DMS 273 treated with DMSO at 0.1 percent for 48 hours (cell line): ENCODE measurements at regions not wholly inside any gene's neighbourhood (a gene's known extent, or its start where the extent isn't known, plus 50 kb on each side); places are given as distances from the start of the nearest gene placed in this dataset.

Source experiments
- DNase-seq: peaks from one replicate; lab custom pipeline; 2025; lab: John Stamatoyannopoulos, UW

GRCh38 chr18:78113136-78113939 lies 863.7 kb downstream of the GALR1 start:
- no peak for DNase-seq

DNA sequence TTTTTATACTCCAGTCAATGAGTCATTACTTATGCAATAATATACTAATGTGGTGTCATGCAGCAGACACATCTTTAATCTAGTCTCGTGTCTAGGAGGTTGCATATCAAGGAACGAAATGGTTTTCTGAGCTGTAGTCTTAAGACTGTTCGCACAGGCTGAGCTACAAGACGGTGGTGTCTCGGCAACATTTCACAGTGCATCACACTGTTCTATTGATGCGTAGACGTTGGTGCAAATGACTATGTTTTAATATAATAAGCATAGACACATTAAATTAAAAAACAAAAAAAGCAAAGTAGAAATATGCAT lies 864.2 kb downstream of the GALR1 start:
- no peak for DNase-seq

DNA sequence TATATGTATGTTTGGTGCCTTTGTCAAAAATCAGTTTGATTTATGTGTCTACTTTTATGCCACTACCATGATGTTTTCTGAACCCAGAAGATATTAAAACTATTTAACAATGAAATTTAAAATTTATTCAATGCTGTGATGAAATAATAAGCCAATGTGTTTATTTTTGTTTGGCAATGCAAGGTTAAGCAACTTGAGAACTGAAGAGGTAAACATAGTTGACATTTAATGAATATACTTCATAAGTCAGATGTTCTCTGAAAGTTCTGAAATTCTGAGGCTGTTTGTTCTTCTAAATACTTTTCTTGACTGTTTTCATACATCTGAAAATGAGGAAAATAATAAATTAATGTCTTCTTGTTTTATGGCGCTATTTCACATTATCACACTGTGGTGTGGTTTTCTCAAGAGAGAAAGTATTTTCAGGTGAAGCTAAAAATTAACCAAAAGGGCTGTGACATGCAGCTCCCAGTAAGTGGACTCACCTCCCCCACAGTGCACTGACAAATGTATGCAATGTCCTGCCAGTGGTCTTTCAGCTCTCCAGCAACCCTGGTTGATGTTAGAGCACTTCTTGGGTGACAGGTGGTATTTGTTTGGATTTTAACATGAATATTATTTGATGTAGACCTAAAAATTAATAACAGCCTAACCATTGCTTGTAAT lies 863.6 kb upstream of the SALL3 start:
- DNase-seq = no peak

GRCh38 chr18:78123144-78123909 lies 856.3 kb upstream of the SALL3 start:
- DNase-seq = no peak

DNA sequence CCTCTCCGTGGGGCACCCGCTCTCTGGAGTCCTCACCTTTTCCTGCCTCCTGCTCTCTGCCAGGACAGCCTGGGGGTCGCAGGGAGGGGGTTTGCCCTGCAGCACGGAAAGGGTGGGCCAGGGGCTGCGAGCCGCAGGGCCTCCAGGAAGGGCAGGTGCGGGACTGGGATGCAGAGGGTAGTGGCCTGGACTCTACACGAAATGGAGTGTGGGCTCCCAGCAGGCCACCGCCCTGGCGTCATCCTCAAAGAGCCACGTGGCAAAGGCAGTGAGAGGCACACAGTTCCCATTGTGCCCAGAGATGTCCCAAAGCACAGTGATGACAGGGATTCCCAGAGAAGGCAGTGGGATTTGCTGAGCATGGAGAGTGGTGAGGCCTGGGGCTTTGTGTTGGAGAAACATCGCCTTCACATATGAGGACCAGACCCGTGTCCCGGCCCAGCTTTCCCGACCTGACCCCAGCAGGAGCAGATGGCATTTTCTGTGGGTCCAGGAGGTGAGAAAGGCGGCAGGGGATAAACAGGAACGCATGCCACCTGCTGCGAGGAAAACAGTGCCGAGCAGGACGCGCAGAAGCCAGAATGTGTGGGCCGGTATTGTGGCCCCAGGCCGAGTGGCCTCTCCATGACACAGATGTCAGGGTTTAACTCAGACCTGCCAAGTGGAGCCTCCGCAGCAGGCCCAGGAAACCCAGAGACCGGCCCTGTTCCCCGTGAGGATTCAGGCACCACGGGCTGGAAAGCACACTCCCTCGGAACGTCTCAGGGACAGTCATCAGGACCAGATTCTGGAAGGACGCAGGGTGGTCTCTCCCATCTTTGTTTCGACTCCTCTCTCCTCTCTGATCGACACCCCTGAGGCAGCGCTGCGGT lies 855.5 kb upstream of the SALL3 start:
- no peak for DNase-seq

DNA sequence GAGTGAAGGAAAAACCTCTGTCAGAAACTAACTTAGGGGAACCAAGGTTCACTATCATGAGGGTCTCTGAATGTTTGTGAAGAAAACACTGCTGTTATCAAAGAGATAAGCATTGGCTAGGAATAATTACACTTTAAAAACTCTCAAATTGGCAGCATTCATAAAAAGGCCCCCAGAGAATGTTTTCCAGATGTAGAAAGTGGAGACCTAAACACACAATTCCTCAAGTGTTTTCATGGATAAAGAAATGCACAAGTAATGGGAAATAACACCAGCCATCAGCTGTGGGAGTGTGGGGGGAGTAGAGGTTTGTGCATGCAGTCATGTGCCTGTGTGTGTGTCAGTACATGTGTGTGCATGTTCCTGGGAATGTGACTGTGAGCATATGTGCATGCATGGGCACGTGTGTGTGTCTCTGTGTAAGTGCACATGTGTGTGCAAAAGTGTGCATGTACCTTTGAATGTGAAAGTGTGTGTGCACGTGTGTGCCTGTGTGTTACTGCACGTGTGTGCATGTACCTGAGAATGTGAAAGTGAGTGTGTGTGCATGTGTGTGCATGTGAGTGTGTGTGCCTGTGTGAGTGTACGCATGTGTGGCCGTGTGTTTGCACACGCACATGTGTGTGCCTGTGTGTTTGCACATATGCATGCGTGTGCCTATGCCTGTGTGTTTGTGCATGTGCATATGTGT lies 854.3 kb upstream of the SALL3 start:
- no peak for DNase-seq

- DNase-seq = no peak
These were observed 853.5 kb upstream of the SALL3 start for GRCh38 chr18:78126106-78126505.

GRCh38 chr18:78126536-78126935 lies 853.1 kb upstream of the SALL3 start:
- DNase-seq = no peak

- no peak for DNase-seq
These were observed 852.6 kb upstream of the SALL3 start for GRCh38 chr18:78127041-78127440.

DNA sequence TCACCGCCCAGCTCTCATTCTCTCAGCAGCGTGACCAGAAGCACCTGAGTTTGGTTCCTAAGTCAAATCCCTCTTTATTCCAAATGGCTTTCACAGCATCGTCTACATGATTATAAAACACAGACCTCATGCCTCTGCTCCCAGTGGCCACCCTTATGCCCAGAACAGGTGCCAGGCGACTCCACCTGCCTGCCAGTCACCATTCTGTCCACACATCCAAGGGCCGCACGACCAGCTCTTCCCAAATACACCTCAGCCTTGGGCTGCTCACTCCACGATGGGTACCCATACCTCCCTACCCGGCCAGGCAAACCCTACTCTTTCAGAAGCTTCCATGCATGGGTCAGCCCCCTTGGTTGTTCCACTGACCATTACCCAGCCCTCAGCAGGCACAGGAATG lies 851.6 kb upstream of the SALL3 start:
- no peak for DNase-seq

- DNase-seq = no peak
These were observed 850.4 kb upstream of the SALL3 start for GRCh38 chr18:78129260-78129659.

DNA sequence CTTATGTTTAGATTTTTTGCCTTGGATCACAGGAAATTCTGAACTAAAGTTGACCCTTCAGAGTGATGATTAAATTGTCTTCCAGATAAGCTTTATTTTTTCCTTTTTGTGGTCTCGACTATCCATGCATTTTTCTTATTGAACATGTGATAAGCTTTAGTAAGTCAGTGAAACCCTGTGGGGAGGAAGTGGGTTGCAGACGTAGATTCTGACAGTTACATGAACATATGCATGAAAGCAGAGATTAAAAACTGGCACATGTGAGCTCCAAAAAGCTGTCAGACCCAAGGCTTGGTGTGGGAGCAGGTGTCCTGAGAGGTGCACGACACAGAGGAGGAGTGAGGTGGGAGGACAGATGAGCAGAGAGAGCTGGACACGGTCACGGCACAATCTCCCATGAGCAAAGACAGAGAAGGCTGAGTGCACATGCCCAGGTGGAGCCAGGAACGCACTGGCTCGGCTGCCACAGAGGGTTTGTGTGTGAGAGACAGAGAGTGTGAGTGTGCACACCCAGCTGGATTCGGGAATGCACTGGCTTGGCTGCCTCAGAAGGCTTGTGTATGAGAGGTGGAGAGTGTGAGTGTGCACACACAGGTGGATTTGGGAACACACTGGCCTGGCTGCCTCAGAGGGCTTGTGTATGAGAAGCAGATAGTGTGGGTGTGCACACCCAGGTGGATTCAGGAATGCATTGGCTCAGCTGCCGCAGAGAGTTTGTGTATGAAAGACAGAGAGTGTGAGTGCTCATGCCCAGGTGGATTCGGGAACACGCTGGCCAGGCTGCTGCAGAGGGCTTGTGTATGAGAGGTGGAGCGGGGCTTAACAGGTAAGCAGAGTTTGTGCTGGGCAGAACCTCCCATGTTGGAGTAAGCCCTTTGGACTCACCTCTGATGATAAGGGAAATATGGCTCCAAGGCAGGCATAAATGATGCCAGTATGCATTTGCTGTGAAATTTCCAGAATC lies 849.1 kb upstream of the SALL3 start:
- no peak for DNase-seq

- DNase-seq = no peak
These were observed 845.9 kb upstream of the SALL3 start for GRCh38 chr18:78133729-78134128.

GRCh38 chr18:78136986-78137385 lies 842.6 kb upstream of the SALL3 start:
- no peak for DNase-seq

GRCh38 chr18:78138983-78139496 lies 840.6 kb upstream of the SALL3 start:
- no peak for DNase-seq

- DNase-seq = no peak
These were observed 839.3 kb upstream of the SALL3 start for GRCh38 chr18:78140294-78140693.

DNA sequence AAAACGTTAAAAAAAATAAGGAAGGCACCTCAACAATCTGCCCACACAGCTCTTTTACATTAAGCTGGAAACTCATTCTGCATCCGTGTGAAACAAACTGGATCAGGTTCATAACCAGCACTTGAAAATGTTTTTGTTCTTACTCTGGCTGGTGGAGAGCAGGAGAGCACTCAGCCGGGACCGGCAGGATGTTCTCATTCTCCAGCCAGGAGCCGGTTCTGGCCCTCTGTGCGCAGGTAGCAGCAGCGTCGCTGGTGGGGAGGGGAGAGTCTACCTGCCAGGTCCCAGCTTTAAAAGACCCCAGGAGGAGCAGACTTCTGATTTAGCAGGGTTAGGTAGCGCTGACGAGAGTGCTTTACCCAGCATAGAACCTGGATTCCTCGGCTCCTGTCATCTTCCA lies 834.9 kb upstream of the SALL3 start:
- DNase-seq = no peak

DNA sequence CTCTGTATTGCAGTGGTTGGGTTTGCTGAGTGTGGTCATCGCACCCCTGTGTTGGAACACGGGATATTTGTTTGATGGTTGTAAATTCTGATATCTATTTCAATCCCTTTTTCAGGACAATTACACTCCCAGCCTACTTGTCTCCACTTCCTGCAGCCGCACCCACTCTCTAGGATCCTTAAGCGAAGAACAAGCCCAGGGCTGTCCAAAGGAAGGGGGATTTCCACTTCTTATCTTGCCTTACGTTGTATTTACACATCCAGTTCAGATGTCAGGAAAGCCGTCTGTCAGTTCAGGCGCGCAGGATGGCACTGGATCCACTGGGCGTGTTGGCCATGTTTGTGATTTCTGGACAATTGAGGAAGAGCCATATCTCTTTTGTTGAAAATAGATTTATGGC lies 834.5 kb upstream of the SALL3 start:
- no peak for DNase-seq

DNA sequence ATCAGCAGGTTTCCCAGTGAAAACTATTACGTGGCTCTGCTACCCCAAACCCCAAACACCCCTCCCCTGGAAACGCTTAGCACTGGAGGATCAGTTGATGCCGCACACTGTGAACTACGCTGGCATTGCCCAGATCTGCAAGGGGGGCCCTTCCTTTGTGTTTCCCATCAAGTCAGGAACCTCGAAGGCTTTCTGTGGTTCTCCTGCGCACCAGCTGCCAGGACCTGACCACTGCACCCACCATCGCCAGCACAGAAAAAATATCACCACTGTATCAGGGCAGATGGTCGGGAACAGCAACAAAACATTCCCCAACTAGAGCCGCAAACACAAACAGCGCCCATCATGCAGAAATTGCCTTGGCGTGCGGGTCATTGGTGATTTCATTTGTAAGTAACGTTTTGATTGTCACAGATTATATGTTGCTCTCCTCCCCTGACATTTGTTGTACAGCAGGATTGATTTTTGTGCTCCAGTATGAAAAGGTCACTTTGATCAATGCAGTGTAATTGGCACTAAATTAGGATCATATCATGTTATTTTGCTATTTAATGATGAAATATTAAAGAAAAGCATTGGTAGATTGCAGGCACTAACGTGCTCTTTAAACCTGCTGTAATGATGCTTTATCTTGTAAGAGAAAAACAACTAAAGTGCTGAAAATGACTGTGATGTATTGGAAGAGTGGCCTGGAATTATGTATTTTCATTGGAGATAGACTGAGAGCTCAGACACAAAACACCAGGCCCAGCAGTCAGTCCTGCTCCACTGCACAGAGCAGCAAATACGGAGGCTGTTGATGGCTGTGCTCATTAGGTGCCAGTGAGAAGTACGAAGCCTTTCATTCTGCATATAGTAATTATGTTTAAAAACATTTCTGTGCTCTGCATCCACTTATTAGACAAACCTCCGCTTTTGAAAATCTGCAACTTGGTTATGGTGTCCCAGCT lies 833.2 kb upstream of the SALL3 start:
- no peak for DNase-seq
